Chondrocyte (in vitro differentiated cells): ENCODE measurements at regions not wholly inside any gene's neighbourhood (a gene's known extent, or its start where the extent isn't known, plus 50 kb on each side); places are given as distances from the start of the nearest gene placed in this dataset.

Experiments
- DNase-seq: peaks from one replicate; pipeline ENCODE4 v3.0.0; 2021; ENCODE audit warnings: mixed read lengths, low spot score
- H3K27ac Mint-ChIP-seq: one replicate; pipeline ENCODE4 v1.8.0; 2021; ENCODE audit warnings: mild to moderate bottlenecking, moderate library complexity, mixed read lengths; ENCODE audit not compliant: unreplicated experiment
- H3K27me3 Mint-ChIP-seq: 2 replicates; pipeline ENCODE4 v1.8.0; 2021; ENCODE audit warnings: low read depth, mixed read lengths
- H3K36me3 Mint-ChIP-seq: 2 replicates; pipeline ENCODE4 v1.8.0; 2021; ENCODE audit warnings: low read depth, mixed read lengths
- H3K4me1 Mint-ChIP-seq: 2 replicates; pipeline ENCODE4 v1.8.0; 2021; ENCODE audit warnings: low read depth, mild to moderate bottlenecking, mixed read lengths
- H3K4me3 Mint-ChIP-seq: one replicate; pipeline ENCODE4 v1.8.0; 2021; ENCODE audit warnings: mild to moderate bottlenecking, moderate library complexity, mixed read lengths; ENCODE audit not compliant: unreplicated experiment
- H3K9me3 Mint-ChIP-seq: 2 replicates; pipeline ENCODE4 v1.8.0; 2021; ENCODE audit warnings: low read depth, mixed read lengths
- TF ChIP-seq, protein P1 (sequence below): fragments of 200-600 bp; sonication (generic); IDR thresholded peaks from 2 replicates; pipeline ENCODE4 v1.5.0; 2021; ENCODE audit warnings: antibody characterized with exemption, mild to moderate bottlenecking, moderate library complexity

DNA sequence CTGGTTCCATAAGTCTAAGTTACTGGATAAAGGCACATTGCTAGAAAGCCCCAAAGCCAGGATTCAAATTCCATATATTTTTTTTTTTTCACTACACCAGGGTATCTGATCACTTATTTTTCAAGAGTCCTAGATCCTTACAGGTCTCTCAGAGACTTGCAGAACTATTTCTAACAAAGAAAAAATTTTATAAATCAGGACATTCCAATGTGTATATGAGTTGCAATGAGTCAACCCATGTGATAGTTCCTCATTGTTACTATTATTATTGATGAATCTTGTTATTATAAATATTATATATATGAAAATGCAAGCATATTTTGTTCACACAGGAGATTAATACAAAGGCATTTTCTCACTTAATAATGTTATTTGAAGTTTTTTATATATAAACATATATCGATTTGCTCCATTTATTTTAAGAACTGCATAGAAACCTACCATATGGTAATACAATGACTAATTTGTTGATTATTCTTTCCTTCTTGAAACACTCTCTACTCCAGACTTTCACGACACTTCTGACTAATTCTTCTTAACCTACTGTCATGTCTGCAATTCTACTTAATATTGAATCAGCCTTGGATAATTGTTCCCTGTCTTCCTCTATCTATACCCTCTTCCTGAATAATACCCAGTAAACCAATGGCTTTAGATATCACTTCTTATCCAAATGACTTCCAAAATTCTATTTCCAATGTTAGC, 968.4 kb upstream of the NRXN1 start:
- no peak overlapping the region for H3K4me3 Mint-ChIP-seq
- no peaks in the 10 kb centered on the region for H3K36me3 Mint-ChIP-seq
- TF ChIP-seq, protein P1, sequence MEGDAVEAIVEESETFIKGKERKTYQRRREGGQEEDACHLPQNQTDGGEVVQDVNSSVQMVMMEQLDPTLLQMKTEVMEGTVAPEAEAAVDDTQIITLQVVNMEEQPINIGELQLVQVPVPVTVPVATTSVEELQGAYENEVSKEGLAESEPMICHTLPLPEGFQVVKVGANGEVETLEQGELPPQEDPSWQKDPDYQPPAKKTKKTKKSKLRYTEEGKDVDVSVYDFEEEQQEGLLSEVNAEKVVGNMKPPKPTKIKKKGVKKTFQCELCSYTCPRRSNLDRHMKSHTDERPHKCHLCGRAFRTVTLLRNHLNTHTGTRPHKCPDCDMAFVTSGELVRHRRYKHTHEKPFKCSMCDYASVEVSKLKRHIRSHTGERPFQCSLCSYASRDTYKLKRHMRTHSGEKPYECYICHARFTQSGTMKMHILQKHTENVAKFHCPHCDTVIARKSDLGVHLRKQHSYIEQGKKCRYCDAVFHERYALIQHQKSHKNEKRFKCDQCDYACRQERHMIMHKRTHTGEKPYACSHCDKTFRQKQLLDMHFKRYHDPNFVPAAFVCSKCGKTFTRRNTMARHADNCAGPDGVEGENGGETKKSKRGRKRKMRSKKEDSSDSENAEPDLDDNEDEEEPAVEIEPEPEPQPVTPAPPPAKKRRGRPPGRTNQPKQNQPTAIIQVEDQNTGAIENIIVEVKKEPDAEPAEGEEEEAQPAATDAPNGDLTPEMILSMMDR, result no peak
- no peak overlapping the region for H3K27ac Mint-ChIP-seq
- peaks cover 7% of the 10 kb centered on the region for H3K4me1 Mint-ChIP-seq
- H3K27me3 Mint-ChIP-seq, result peaks cover 1% of the 10 kb centered on the region
- DNase-seq, result no peak
- peaks cover 12% of the 10 kb centered on the region for H3K9me3 Mint-ChIP-seq

DNA sequence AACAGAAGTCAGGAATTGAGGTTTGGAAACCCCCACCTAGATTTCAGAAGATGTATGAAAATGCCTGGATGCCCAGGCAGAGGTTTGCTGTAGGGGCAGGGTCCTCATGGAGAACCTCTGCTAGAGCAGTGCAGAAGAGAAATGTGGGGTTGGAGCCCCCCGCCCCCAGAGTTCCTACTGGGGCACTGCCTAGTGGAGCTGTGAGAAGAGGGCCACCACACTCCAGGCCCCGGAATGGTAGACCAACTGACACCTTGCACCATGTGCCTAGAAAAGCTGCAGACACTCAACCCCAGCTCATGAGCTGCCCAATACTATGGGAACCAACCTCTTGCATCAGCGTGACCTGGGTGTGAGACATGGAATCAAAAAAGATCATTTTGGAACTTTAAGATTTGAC, 967.0 kb upstream of the NRXN1 start:
- H3K9me3 Mint-ChIP-seq, result peaks cover 13% of the 10 kb centered on the region
- no peak overlapping the region for H3K4me3 Mint-ChIP-seq
- DNase-seq, result peak; percentile 80
- H3K27ac Mint-ChIP-seq, result no peak overlapping the region
- H3K36me3 Mint-ChIP-seq, result no peaks in the 10 kb centered on the region
- no peaks in the 10 kb centered on the region for H3K27me3 Mint-ChIP-seq
- H3K4me1 Mint-ChIP-seq, result peaks cover 11% of the 10 kb centered on the region
- TF ChIP-seq, protein P1, result no peak

DNA sequence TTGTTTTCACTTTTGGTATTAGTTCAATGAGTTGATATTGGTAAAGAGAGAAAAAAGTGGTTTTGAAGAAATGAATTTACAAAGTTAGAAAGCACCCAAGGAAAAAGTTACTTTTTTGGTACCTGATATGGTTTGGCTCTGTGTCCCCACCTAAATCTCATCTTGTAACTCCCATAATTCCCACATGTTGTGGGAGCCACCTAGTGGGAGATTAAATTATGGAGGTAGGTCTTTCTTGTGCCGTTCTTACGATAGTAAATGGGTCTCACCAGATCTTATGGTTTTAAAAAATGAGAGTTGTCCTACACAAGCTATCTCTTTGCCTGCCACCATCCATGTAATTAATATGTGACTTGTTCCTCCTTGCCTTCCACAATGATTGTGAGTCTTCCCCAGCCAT, 965.6 kb upstream of the NRXN1 start:
- TF ChIP-seq, protein P1, result peak; percentile 19
- Mint-ChIP-seq H3K27ac (no peak overlapping the region), H3K4me3 (no peak overlapping the region), H3K9me3 (peaks cover 17% of the 10 kb centered on the region), H3K36me3 (no peaks in the 10 kb centered on the region), H3K4me1 (peaks cover 11% of the 10 kb centered on the region), H3K27me3 (no peaks in the 10 kb centered on the region)
- DNase-seq, result no peak

DNA sequence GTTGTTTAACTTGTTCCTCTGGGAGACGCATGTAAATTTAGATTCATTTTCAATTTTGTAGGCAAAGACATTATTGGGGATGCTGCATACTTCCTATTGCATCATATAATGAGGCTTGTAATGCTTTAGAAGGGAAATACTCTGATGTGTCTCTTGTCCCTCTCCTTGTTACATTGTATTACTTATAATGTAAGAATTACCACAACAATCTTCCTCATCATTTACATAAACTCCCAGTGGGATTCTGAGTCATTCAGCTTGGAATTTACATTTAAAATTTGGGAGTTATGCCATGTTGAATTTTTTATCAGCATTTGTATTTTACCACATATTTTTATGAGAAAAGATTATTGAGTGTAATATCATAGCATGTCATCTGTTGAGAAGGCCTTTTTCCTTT, 963.4 kb upstream of the NRXN1 start:
- DNase-seq, result no peak
- Mint-ChIP-seq H3K36me3 (no peaks in the 10 kb centered on the region), H3K27me3 (peaks cover 6% of the 10 kb centered on the region), H3K4me3 (no peak overlapping the region), H3K27ac (no peak overlapping the region), H3K4me1 (peaks cover 11% of the 10 kb centered on the region), H3K9me3 (peaks cover 10% of the 10 kb centered on the region)
- TF ChIP-seq, protein P1, result no peak

DNA sequence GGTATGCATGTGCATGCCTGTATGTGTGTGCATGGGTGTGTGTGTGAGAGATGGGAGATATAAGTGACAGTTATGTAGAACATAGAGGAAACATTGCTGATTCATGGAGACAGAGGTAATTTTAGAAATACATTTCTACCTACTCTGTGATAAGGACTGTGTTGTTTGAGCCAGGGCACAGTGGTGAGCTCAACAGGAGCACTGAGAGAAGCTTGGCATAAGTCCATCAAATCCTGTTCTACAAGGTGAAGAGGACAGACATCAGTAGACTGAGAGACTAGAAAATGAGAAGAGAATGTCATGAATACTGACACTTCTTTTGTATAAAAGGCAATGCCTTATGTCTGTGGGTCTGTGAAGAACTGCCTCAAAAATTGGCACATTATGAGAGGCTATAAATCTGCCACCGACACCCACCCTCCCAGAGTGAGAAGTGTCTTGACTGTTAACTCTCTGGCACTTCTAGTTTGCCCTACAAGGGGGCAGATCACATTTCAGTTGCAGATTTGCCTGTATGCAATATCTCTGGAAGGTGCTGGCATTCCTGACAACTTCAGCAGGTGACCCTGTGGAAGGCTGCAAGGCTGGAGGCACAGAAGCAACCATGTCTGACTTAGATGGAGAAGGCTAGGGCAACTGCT, 962.3 kb upstream of the NRXN1 start:
- H3K9me3 Mint-ChIP-seq, result peaks cover 10% of the 10 kb centered on the region
- no peak overlapping the region for H3K27ac Mint-ChIP-seq
- peaks cover 8% of the 10 kb centered on the region for H3K27me3 Mint-ChIP-seq
- no peak for DNase-seq
- no peaks in the 10 kb centered on the region for H3K36me3 Mint-ChIP-seq
- H3K4me1 Mint-ChIP-seq, result peaks cover 11% of the 10 kb centered on the region
- TF ChIP-seq, protein P1, result no peak
- no peak overlapping the region for H3K4me3 Mint-ChIP-seq
